ENCODE measurements at regions not wholly inside any gene's neighbourhood (a gene's known extent, or its start where the extent isn't known, plus 50 kb on each side); places are given as distances from the start of the nearest gene placed in this dataset.

- TF ChIP-seq POLR2A (IDR thresholded peaks at IDR 0.05) (no peak), CTCF (IDR thresholded peaks at IDR 0.05) (no peak)
These were observed 270.5 kb upstream of the B3GAT1 start for GRCh38 chr11:134682577-134682976.

Measured in adrenal gland (tissue), 5 donors.